Liver (tissue), 8 donors: ENCODE measurements at regions not wholly inside any gene's neighbourhood (a gene's known extent, or its start where the extent isn't known, plus 50 kb on each side); places are given as distances from the start of the nearest gene placed in this dataset.

Experiments used
- DNase-seq: peaks from one replicate; pipeline ENCODE4 v3.0.0-alpha.2; 2017; ENCODE audit warnings: low spot score
- H3K27ac ChIP-seq, 2 donors: one replicate each; pipeline ENCODE4 v1.7.0; 2013; ENCODE audit warnings: inconsistent platforms in 2 of 2, low read length in 2 of 2, control low read depth in 1 of 2, low read depth in 1 of 2, mild to moderate bottlenecking in 1 of 2
- H3K27me3 ChIP-seq, 4 donors: one replicate each; pipeline versions ENCODE4 v1.6.1 to v1.7.0; 2013; ENCODE audit warnings: low read length in 3 of 4, inconsistent platforms in 1 of 4, mild to moderate bottlenecking in 1 of 4, moderate library complexity in 1 of 4; ENCODE audit not compliant: control insufficient read depth in 4 of 4, insufficient read depth in 4 of 4
- H3K36me3 ChIP-seq, 4 donors: one replicate each; pipeline versions ENCODE4 v1.6.1 to v1.7.0; 2013; ENCODE audit warnings: low read length in 3 of 4, mild to moderate bottlenecking in 3 of 4, low read depth in 1 of 4, moderate library complexity in 1 of 4; ENCODE audit not compliant: control insufficient read depth in 4 of 4, insufficient read depth in 3 of 4
- H3K4me1 ChIP-seq, 4 donors: one replicate each; pipeline versions ENCODE4 v1.6.1 to v1.7.0; 2013; ENCODE audit warnings: low read length in 3 of 4, mild to moderate bottlenecking in 3 of 4, moderate library complexity in 1 of 4; ENCODE audit not compliant: control insufficient read depth in 4 of 4, insufficient read depth in 4 of 4
- H3K4me3 ChIP-seq, 3 donors: one replicate each; pipeline versions ENCODE4 v1.6.1 to v1.7.0; 2013; ENCODE audit warnings: low read length in 3 of 3, control low read depth in 1 of 3, low read depth in 1 of 3, mild to moderate bottlenecking in 1 of 3
- H3K9ac ChIP-seq, 2 donors: one replicate each; pipeline ENCODE4 v1.7.0; 2013; ENCODE audit warnings: low read length in 2 of 2, mild to moderate bottlenecking in 2 of 2, moderate library complexity in 2 of 2, control low read depth in 1 of 2, low read depth in 1 of 2
- H3K9me3 ChIP-seq, 4 donors: one replicate each; pipeline versions ENCODE4 v1.6.1 to v1.7.0; 2013; ENCODE audit warnings: low read length in 3 of 4; ENCODE audit not compliant: control insufficient read depth in 4 of 4
- FOXA1 ChIP-seq: IDR thresholded peaks from 2 replicates; pipeline ENCODE4 v1.6.1; 2016; ENCODE audit warnings: antibody characterized with exemption
- FOXA2 ChIP-seq: IDR thresholded peaks from 2 replicates; pipeline ENCODE4 v1.6.1; 2016; ENCODE audit warnings: antibody characterized with exemption
- GABPA ChIP-seq, 2 donors: IDR thresholded peaks in 1 of 2; conservative IDR thresholded peaks in 1 of 2; 2 replicates each; pipeline ENCODE4 v1.6.1; 2016; ENCODE audit warnings: antibody characterized with exemption in 2 of 2, mild to moderate bottlenecking in 1 of 2, moderate library complexity in 1 of 2
- JUND ChIP-seq, 2 donors: IDR thresholded peaks; 2 replicates each; pipeline ENCODE4 v1.6.1; 2016; ENCODE audit warnings: antibody characterized with exemption in 2 of 2
- NR2F2 ChIP-seq: IDR thresholded peaks from 2 replicates; pipeline ENCODE4 v1.6.1; 2016; ENCODE audit warnings: antibody characterized with exemption
- RAD21 ChIP-seq, 2 donors: IDR thresholded peaks; 2 replicates each; pipeline ENCODE4 v1.6.1; 2016; ENCODE audit warnings: antibody characterized with exemption in 2 of 2, mild to moderate bottlenecking in 2 of 2
- RXRA ChIP-seq, 2 donors: IDR thresholded peaks; 2 replicates each; pipeline ENCODE4 v1.6.1; 2017 to 2018; ENCODE audit warnings: antibody characterized with exemption in 2 of 2, mild to moderate bottlenecking in 1 of 2
- TAF1 ChIP-seq: conservative IDR thresholded peaks from 2 replicates; pipeline ENCODE4 v1.6.1; 2016; ENCODE audit warnings: antibody characterized with exemption, mild to moderate bottlenecking
- YY1 ChIP-seq: IDR thresholded peaks from 2 replicates; pipeline ENCODE4 v1.6.1; 2016; ENCODE audit warnings: antibody characterized with exemption, mild to moderate bottlenecking
- WGBS: extraction: QIAGEN DNeasy Blood & Tissue Kit; methylation state at CpG from one replicate; pipeline ENCODE4 v1.1.7; 2013; 5-methylcytosine and 5-hydroxymethylcytosine counted together
- TF ChIP-seq, protein P1 (sequence below): fragments of 150-350 bp; IDR thresholded peaks from 2 replicates; pipeline ENCODE4 v1.5.1; 2017; ENCODE audit warnings: improper control_type of control experiment, low read depth, low read length; ENCODE audit not compliant: missing input control
- TF ChIP-seq, protein P2 (sequence below): IDR thresholded peaks from 2 replicates; pipeline ENCODE4 v1.6.1; 2016; ENCODE audit warnings: antibody characterized with exemption, mild to moderate bottlenecking
- TF ChIP-seq, protein P3 (sequence below): IDR thresholded peaks from 2 replicates; pipeline ENCODE4 v1.6.1; 2016; ENCODE audit warnings: antibody characterized with exemption
- donor health status: healthy.
- donor health status: healthy.
- donor health status: healthy.
- donor health status: healthy.
- donor health status: healthy.

DNA sequence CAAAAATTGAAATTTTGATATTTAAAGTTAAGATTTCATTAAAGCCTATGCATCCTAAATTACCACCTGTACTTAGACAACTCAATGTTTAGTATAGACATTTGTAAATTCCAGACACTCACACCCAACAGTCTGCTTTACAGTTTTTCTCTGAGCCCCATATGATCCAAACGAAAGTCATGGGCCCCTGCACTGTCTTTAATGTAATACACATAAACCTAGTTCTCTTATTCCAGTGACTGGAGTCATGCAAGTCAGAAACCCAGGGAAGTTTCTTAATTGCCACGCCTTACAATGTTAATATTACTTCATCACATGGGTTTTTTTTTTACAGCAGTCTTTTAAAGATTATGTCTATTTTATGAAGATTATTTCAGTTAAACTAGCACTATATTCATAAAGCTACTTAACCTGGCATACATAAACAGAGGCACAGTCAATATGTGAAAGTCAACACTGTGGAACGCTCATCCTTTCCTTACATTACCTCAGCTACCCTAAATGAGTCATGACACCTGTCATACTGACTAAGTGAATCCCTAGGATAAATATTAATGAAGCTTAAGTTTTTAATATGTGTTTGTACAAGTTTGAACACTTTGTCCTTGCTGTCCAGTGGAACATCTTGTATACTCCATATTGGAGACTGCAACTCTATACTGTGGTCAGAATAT, 67.7 kb upstream of the H2AZ1 start (continued):
- TF ChIP-seq, protein P1, sequence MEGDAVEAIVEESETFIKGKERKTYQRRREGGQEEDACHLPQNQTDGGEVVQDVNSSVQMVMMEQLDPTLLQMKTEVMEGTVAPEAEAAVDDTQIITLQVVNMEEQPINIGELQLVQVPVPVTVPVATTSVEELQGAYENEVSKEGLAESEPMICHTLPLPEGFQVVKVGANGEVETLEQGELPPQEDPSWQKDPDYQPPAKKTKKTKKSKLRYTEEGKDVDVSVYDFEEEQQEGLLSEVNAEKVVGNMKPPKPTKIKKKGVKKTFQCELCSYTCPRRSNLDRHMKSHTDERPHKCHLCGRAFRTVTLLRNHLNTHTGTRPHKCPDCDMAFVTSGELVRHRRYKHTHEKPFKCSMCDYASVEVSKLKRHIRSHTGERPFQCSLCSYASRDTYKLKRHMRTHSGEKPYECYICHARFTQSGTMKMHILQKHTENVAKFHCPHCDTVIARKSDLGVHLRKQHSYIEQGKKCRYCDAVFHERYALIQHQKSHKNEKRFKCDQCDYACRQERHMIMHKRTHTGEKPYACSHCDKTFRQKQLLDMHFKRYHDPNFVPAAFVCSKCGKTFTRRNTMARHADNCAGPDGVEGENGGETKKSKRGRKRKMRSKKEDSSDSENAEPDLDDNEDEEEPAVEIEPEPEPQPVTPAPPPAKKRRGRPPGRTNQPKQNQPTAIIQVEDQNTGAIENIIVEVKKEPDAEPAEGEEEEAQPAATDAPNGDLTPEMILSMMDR = no peak

DNA sequence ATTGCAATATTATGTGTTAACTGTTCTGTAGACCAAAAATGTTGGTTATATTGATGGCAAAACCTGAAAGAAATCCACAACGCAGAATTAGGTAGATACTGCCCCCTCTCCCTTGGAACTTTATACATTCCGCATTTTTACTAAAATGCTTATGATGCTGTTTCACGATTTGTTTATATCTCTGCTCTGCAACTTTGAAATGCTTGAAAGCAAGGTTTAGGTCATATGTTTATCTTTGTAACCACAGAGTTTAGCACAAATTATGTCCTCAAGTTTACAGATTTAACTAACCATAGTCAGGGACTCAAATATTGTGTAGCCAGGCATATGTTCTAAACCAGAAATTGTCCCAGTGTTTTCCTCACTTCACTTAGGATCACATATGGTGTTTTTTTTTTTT, 66.1 kb upstream of the H2AZ1 start:
- H3K4me1 ChIP-seq = no peaks in the 10 kb centered on the region
- 87% methylated on average over 3 of the region's 3 CpGs for WGBS
- no peak overlapping the region for H3K27ac ChIP-seq
- H3K4me3 ChIP-seq = no peak overlapping the region
- no peaks in the 10 kb centered on the region for H3K9me3 ChIP-seq
- no peaks in the 10 kb centered on the region for H3K36me3 ChIP-seq
- H3K9ac ChIP-seq = no peak overlapping the region
- no peak for DNase-seq
- TF ChIP-seq FOXA1 (no peak), TAF1 (no peak), NR2F2 (no peak)
- TF ChIP-seq, protein P2, sequence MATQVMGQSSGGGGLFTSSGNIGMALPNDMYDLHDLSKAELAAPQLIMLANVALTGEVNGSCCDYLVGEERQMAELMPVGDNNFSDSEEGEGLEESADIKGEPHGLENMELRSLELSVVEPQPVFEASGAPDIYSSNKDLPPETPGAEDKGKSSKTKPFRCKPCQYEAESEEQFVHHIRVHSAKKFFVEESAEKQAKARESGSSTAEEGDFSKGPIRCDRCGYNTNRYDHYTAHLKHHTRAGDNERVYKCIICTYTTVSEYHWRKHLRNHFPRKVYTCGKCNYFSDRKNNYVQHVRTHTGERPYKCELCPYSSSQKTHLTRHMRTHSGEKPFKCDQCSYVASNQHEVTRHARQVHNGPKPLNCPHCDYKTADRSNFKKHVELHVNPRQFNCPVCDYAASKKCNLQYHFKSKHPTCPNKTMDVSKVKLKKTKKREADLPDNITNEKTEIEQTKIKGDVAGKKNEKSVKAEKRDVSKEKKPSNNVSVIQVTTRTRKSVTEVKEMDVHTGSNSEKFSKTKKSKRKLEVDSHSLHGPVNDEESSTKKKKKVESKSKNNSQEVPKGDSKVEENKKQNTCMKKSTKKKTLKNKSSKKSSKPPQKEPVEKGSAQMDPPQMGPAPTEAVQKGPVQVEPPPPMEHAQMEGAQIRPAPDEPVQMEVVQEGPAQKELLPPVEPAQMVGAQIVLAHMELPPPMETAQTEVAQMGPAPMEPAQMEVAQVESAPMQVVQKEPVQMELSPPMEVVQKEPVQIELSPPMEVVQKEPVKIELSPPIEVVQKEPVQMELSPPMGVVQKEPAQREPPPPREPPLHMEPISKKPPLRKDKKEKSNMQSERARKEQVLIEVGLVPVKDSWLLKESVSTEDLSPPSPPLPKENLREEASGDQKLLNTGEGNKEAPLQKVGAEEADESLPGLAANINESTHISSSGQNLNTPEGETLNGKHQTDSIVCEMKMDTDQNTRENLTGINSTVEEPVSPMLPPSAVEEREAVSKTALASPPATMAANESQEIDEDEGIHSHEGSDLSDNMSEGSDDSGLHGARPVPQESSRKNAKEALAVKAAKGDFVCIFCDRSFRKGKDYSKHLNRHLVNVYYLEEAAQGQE = no peak
- TF ChIP-seq, protein P3, sequence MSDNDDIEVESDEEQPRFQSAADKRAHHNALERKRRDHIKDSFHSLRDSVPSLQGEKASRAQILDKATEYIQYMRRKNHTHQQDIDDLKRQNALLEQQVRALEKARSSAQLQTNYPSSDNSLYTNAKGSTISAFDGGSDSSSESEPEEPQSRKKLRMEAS = no peak
- H3K27me3 ChIP-seq = peaks cover 0 to 8% (median 0%) of the 10 kb centered on the region in 4 donors

DNA sequence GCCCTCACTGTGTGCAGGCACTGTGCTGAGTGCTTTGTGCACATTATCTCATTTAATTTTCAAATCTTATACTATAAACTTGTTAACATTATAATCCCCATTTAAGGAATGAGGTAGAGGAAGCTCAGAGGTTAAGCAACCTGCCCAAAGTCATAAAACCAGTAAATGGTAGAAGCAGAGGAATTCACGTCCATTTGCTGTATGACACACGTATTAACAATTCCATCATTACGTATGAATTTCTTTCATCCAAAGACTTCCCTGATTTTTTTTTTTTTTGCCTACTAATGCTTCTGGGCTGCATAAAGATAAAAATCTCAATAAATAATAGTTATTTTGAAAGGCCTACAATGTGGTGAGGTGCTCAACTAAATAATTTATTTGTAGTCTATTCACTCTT, 64.5 kb upstream of the H2AZ1 start:
- no peak overlapping the region for H3K9ac ChIP-seq
- WGBS = 91% methylated on average over 3 of the region's 3 CpGs

More for the DNA sequence above, 64.5 kb upstream of the H2AZ1 start:
- Histone ChIP-seq H3K27me3 (peaks cover 0 to 4% (median 0%) of the 10 kb centered on the region in 4 donors), H3K4me1 (no peaks in the 10 kb centered on the region), H3K36me3 (no peaks in the 10 kb centered on the region), H3K27ac (no peak overlapping the region), H3K4me3 (no peak overlapping the region), H3K9me3 (no peaks in the 10 kb centered on the region)
- no peak for DNase-seq
- TF ChIP-seq FOXA1 (no peak), RAD21 (IDR thresholded peaks at IDR 0.05) (no peak), FOXA2 (no peak), GABPA (IDR thresholded peaks at IDR 0.05 in 1 of 2, conservative IDR thresholded peaks at IDR 0.05 in 1 of 2) (no peak), JUND (IDR thresholded peaks at IDR 0.05) (no peak), RXRA (IDR thresholded peaks at IDR 0.05) (no peak), YY1 (no peak)
- TF ChIP-seq, protein P2 = no peak
- TF ChIP-seq, protein P1 = no peak
